ENCODE measurements at regions not wholly inside any gene's neighbourhood (a gene's known extent, or its start where the extent isn't known, plus 50 kb on each side); places are given as distances from the start of the nearest gene placed in this dataset.

- TF ChIP-seq, protein P1, sequence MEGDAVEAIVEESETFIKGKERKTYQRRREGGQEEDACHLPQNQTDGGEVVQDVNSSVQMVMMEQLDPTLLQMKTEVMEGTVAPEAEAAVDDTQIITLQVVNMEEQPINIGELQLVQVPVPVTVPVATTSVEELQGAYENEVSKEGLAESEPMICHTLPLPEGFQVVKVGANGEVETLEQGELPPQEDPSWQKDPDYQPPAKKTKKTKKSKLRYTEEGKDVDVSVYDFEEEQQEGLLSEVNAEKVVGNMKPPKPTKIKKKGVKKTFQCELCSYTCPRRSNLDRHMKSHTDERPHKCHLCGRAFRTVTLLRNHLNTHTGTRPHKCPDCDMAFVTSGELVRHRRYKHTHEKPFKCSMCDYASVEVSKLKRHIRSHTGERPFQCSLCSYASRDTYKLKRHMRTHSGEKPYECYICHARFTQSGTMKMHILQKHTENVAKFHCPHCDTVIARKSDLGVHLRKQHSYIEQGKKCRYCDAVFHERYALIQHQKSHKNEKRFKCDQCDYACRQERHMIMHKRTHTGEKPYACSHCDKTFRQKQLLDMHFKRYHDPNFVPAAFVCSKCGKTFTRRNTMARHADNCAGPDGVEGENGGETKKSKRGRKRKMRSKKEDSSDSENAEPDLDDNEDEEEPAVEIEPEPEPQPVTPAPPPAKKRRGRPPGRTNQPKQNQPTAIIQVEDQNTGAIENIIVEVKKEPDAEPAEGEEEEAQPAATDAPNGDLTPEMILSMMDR (conservative IDR thresholded peaks at IDR 0.05) = no peak
- TF ChIP-seq EZH2 (IDR thresholded peaks at IDR 0.05; ENCODE audit: low read depth) = no peak
- Histone ChIP-seq H4K20me1 (ENCODE audit: insufficient read depth) (no peaks in the 10 kb centered on the region), H3K4me1 (replicated peaks; ENCODE audit: insufficient read depth) (no peaks in the 10 kb centered on the region), H3K79me2 (ENCODE audit: low read depth) (no peaks in the 10 kb centered on the region), H3K9me3 (ENCODE audit: insufficient read depth, low read depth) (no peaks in the 10 kb centered on the region), H3K9me2 (ENCODE audit: insufficient read depth) (no peaks in the 10 kb centered on the region), H2AFZ (no peak overlapping the region), H3K27ac (no peak overlapping the region), H3K27me3 (ENCODE audit: insufficient read depth, low read depth) (no peaks in the 10 kb centered on the region), H3K36me3 (ENCODE audit: low read depth) (no peaks in the 10 kb centered on the region), H3F3A (ENCODE audit: insufficient read depth, low read depth) (no peaks in the 10 kb centered on the region), H3K4me2 (no peak overlapping the region), H3K4me3 (no peak overlapping the region)
- no peak for DNase-seq
- no TSS peak for BruUV-seq (replicated peaks)
- intact Hi-C loops (cut with micrococcal nuclease; ENCODE audit: unreplicated experiment) = no loop called here
- ChIA-PET CTCF (no interaction called here), POLR2A (ENCODE audit: unreplicated experiment) (no interaction called here)
Measured at GRCh38 chr13:59043016-59043415, 1120.7 kb downstream of the DIAPH3 start.

DNA sequence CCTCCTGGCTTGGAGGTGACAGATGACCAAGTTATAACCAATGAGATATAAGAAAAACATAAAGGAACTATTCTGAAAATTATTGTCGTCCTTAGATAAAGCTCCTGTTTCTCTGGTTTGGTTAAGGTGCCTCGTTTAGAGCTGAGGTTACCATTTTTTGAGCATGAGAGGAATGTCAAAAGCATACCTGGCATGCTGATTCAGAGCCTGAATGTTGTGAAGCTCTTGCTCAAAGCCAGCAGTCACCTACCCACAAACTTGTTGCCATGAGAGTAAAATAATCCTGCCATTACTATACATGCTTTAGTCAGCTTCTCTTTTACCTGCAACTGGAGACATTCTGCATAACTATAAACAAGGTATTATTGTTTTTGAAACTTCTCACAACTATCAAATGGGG lies 1116.2 kb downstream of the DIAPH3 start:
- ChIA-PET POLR2A (ENCODE audit: unreplicated experiment) (no interaction called here), CTCF (no interaction called here)
- BruUV-seq (replicated peaks) = no TSS peak
- no peaks in the 10 kb centered on the region for H3K4me1 ChIP-seq (replicated peaks; ENCODE audit: insufficient read depth)
- H3K27me3 ChIP-seq (ENCODE audit: insufficient read depth, low read depth) = no peaks in the 10 kb centered on the region
- no peaks in the 10 kb centered on the region for H3F3A ChIP-seq (ENCODE audit: insufficient read depth, low read depth)
- H3K79me2 ChIP-seq (ENCODE audit: low read depth) = no peaks in the 10 kb centered on the region
- H3K9me2 ChIP-seq (ENCODE audit: insufficient read depth) = no peaks in the 10 kb centered on the region
- H2AFZ ChIP-seq = no peak overlapping the region
- intact Hi-C loops (cut with micrococcal nuclease; ENCODE audit: unreplicated experiment) = no loop called here
- H4K20me1 ChIP-seq (ENCODE audit: insufficient read depth) = no peaks in the 10 kb centered on the region
- H3K27ac ChIP-seq = no peak overlapping the region
- no peak overlapping the region for H3K4me3 ChIP-seq
- DNase-seq = no peak
- no peak overlapping the region for H3K4me2 ChIP-seq
- H3K9me3 ChIP-seq (ENCODE audit: insufficient read depth, low read depth) = no peaks in the 10 kb centered on the region
- H3K36me3 ChIP-seq (ENCODE audit: low read depth) = no peaks in the 10 kb centered on the region
- TF ChIP-seq, protein P1 (conservative IDR thresholded peaks at IDR 0.05) = no peak
- no peak for TF ChIP-seq EZH2 (IDR thresholded peaks at IDR 0.05; ENCODE audit: low read depth)

DNA sequence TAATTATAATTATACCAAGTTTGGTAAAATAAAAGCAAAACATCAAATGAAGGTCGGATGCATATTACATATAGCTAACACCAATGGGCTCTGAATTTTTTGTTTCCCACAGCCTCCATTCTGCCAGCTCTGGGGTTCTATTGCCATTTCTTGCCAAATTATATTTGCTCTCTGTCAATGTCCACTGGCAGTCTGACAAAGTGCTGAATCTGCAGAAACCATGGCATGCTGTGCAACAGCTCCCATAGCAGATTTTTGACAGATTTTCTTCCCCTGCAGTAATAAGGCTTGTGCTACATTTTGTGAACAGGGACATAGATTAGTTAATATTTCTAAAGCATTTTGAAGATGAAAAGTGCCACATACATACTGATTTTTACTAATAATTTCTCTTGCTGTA lies 1102.1 kb downstream of the DIAPH3 start:
- H3F3A ChIP-seq (ENCODE audit: insufficient read depth, low read depth) = no peaks in the 10 kb centered on the region
- H4K20me1 ChIP-seq (ENCODE audit: insufficient read depth) = no peaks in the 10 kb centered on the region; the same call in 1 of the 2 replicates
- no peaks in the 10 kb centered on the region for H3K79me2 ChIP-seq (ENCODE audit: low read depth)
- H2AFZ ChIP-seq = no peak overlapping the region
- no peak overlapping the region for H3K4me3 ChIP-seq
- TF ChIP-seq, protein P1 (conservative IDR thresholded peaks at IDR 0.05) = no peak
- no peak for TF ChIP-seq EZH2 (IDR thresholded peaks at IDR 0.05; ENCODE audit: low read depth)
- H3K4me1 ChIP-seq (replicated peaks; ENCODE audit: insufficient read depth) = no peaks in the 10 kb centered on the region
- H3K36me3 ChIP-seq (ENCODE audit: low read depth) = no peaks in the 10 kb centered on the region
- H3K9me2 ChIP-seq (ENCODE audit: insufficient read depth) = no peaks in the 10 kb centered on the region
- ChIA-PET POLR2A (ENCODE audit: unreplicated experiment) (no interaction called here), CTCF (no interaction called here)
- no peak overlapping the region for H3K4me2 ChIP-seq
- BruUV-seq (replicated peaks) = no TSS peak
- H3K27ac ChIP-seq = no peak overlapping the region
- intact Hi-C loops (cut with micrococcal nuclease; ENCODE audit: unreplicated experiment) = no loop called here
- DNase-seq = no peak
- no peaks in the 10 kb centered on the region for H3K9me3 ChIP-seq (ENCODE audit: insufficient read depth, low read depth)
- H3K27me3 ChIP-seq (ENCODE audit: insufficient read depth, low read depth) = no peaks in the 10 kb centered on the region
